GM21360 (cell line): ENCODE measurements at regions not wholly inside any gene's neighbourhood (a gene's known extent, or its start where the extent isn't known, plus 50 kb on each side); places are given as distances from the start of the nearest gene placed in this dataset.

Experiments
- ATAC-seq: cut with Tn5 transposase; IDR thresholded peaks from one replicate; pipeline ENCODE4 v1.9.1; 2021; ENCODE audit warnings: mild to moderate bottlenecking, moderate library complexity; ENCODE audit not compliant: unreplicated experiment

DNA sequence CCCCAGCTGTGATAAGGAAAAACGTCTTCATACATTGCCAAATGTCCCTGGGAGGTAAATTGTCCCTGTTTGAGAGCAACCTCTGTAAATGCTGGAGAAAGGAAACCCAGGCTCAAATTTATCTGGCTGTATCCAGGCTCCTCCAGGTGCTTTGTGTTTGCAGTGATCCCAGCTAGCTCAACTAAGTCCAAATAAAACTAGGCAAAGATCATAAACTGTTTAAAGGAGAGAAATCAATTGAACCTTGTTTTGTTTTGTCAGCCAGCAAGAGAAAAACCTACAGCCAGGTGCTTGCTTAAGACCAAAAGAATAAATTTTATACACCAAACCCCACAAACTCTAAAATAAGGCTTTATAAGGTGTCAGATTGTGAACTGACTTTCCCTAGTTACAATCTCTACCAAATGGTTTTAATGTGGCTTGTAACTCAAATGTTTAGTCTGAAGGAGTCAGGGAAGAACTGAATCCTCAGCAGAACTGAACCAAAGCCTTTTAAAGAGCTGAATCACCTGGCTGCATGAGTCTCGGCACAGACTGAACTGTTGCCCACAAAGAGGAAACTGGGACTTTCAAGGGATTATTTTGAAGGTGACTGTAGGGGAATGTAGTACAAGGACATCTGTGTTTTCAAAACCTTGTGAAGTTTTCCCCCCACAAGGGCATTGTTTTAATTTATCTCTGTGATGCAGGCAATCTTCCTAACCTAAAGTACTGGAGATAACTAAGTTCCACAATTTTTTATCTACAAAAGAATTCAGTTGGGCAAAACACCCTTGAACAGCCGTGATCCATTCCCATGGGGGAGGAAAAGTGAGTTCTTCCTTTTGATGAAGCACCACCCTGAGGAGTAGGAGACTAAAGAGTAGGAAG is 201.7 kb upstream of the TARS1 start:
- no peak for ATAC-seq

DNA sequence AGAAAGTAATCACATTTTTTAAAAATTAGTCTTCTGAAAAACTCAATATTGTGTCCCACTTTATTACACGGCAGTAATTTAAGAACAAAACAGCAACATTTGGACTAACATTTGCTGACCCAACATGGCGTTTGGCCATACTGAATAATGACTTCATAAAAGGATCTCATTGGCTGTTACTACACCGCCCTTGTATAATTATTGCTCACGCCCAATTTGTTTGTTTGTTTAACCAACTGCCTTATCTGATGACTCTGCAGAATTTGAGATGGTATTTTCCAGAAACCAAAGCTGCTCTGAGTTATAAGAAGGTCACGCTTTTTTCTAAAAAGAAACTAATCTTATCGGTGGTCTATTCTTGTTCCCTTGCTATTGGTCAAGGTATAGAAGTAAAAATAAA is 200.2 kb upstream of the TARS1 start:
- ATAC-seq, result no peak

DNA sequence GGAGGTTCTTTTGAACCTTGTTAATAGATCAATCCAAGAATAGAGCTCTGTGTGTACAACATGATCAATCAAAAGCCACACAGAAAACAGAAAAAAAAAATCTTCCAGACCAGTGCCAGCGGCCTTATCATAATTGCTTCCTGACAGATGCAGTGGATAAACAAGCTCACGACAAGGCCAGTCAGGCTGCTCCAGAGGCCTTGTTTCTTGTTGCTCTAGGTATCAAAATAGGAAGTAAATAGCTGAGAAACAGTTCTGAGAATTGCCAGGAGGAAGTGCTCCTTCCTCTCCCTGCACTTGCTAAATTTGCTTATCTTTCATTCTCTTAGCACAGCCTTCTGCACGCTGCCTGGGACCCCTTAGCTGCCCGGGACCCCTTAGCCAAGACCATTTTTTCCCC is 199.0 kb upstream of the TARS1 start:
- ATAC-seq, result no peak

DNA sequence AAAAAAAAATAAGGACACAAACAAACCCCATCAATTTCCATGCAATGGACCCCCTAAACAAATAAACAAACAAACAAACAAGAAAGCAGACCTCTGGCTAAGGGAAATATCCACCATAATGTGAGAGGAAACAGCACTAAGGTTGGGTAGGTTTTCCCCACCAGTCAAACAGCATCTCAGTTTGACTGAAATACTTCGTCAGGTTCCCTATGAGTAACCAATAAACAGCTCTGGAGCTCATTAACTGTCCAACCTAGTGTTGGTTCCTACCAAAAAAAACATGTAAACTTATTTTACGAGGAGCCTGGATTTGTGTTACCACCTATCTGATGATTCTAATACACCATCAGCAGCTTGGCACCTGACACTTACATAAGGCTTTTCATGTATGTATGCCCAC is 198.5 kb upstream of the TARS1 start:
- no peak for ATAC-seq

DNA sequence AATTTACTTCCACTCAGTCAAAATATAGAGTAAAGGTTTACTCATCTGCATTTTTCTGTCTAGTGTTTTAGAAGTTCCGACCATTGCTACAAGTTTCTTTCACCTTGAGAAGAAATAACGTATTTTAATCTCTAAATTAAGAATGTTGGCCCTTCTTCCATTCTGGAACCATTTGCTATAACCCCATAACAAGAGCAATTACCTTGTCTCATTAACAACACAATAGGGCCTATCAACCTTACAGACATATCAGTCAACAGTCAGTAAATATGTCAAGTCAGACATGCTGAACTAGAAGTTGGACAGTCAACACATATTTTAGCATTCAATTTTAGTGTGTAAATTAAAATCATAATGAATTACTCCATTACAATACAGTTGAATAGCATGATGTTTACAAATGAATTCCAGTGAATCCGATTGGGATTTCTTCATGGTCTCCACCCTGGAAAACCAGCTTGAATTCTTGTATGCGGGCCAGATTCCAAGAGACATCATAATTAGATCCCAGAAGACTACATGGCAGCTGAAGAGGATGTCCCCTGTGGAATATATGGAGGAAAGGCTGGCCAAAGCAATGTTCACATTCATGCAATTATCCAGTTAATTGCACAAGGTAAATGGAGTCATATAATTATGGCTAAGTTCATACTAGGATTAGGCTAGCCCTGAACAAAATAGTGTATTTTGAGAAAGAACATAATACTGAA is 196.2 kb upstream of the TARS1 start:
- no peak for ATAC-seq

DNA sequence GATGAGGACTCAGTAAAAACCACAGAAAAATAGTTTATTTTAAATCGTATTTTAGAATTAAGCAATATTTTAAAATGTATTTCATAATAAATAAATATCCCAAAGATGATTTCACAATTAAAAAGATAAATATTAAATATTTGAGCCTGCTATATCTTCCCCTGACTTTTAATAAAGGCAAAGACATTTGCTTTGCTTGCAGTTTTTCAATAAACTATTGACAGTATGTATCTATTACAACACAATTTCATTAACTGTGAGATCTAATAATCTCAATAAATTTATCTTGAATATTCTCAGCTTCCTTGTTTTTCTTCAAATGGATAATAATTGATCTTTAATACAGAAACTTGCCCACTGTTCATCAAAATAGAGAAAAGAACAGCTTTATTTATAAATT is 186.2 kb upstream of the TARS1 start:
- no peak for ATAC-seq

DNA sequence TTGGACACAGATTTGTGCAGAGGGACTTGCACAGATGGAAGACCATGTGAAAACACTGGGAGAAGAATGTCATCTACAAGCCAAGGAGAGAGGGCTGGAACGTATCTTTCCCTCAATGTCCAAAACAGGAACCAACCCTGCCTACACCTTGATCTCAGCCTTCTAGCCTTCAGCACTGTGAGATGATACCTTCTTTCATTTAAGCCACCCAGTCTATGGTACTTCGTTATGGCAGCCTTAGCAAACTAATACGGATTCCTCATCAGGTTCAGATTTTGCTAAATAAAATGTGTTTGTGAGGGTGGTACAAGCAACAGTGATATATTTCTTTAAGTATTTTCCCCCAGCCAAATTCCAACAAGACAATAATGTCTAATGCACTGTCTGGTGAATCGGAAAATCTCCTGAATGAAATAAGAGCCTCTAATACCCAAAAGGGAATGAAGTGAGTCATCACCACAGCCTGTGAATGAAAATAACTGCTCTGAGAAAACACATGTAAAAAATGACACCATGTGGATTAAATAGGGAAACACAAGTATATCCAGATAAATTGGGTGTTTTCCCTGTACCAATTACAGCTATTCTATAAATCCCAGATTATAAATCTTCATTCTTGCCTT is 182.8 kb upstream of the TARS1 start:
- no peak for ATAC-seq

DNA sequence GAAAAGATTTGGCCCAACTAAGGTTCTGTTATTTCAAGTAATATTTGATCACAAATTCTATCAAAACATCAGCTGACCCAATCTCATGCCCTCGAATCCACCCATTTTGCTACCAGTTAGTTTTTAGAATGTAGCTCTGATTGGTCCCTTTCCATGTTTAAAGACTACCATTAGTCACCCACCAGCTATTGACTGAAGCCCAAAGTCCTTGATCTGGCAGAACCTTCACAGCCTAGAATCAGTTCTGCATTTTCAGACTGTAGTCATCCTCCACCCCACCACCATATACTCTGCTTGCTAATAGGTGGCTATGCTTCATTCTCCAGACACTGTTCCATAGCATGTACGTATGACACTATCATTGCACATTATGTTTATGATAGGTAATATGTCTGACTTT is 182.2 kb upstream of the TARS1 start:
- ATAC-seq, result no peak

DNA sequence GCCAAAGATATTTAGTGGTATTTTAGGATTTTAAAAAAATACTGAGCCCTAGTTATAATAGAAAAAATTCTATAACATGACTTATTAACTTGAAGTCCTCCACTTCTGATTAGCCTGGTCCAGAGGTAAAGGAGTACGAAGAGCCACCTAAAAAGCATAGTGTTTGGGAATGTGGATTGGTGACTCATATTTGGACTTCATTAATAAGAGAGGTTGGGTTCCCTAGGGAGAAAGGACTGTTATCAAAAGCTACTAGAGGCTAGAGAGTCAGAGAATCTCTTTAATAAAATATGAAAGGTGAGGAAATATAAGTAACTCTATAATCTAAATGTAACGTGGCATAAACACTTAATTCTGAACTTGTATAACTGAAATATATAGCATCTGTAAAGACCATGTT is 180.7 kb upstream of the TARS1 start:
- no peak for ATAC-seq

DNA sequence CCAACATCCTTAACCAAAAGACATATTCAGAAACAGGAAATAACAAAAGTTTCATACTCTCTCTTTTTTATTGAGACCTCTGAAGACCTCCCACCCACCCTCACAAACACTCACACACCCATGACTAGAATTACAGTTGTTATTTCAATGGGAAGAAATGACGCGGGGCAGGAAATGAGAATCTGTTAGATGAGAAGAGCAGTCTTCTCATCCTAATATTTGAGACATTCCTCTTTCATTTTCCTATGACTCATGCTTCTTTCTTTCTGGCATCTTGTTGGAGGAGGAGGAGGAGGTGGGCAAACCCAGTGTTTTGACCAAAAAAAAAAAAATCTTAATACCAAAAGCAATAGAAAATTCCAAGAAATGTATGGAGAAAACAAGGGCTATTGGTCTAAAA is 179.5 kb upstream of the TARS1 start:
- no peak for ATAC-seq

DNA sequence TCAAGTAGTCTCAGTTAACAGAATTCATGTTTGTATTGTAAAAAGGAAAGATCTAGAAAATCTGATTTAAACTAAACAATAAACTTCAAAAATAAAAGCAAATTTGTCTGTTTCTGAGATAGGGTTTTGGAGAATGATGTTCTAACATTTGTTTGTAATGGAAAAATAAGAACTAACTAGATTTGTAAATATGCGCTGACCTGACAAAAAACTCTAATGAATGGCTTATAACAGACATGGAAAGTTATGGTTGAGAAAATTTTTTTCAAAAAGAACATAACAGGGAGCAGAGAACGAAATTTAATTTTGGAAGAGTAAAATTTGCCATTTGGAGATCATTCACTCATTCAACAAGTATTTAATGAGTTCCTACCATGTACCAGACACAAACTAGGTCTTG is 179.0 kb upstream of the TARS1 start:
- ATAC-seq, result no peak

DNA sequence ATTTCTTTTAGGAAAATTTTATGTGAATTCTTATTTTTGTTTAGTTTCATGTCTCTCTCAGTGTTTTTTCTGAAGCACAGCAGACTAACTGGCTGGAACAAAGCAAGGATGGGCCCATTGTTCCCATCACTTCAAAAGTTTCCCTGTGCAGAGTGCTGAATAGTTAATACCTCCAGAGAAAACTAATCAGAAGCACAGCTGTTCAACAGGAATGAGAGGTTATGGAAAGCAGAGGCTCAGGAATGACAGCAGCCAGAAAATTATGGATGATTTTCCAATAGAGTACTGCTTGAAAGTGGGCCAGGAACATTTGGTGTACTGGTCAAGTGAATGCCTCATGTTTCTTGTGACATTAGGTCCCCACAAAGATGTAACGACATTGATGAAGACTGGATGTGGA is 173.0 kb upstream of the TARS1 start:
- no peak for ATAC-seq

DNA sequence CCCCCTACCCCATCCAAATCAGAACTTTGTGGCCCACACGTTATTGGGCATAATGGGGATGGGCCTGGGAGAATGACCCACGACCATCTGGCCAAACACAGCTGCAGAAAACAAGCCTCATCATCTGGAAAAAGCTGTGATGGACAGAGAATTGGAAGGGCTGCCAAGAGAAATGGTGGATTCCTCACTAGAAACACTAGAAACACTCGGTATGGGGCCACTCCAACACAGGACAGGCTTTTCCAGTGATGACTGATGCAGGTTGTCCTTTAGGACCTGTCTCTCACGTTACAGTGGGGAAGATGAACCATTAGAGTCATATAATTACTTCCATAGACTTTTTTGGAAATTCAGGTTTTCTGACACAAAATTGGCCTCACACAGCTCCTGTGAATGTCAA is 172.4 kb upstream of the TARS1 start:
- no peak for ATAC-seq

DNA sequence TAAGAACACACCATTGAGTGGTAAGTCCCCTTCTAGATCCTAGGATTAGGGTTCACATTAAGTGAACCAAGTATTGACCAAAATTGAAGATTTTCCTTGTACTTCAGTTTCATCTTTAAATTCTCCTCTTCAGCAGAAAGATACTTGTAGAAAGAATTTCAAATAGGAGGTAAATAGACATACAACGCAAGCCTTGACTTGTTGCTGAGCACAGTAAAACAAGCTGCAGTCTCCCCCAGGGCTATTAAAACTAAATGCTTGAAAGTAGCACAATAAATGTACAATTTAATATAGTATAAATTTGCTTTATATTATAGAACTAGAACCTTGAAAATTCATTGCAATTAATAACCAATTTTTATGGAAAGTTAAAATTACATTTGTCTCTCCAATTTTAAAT is 170.1 kb upstream of the TARS1 start:
- no peak for ATAC-seq

DNA sequence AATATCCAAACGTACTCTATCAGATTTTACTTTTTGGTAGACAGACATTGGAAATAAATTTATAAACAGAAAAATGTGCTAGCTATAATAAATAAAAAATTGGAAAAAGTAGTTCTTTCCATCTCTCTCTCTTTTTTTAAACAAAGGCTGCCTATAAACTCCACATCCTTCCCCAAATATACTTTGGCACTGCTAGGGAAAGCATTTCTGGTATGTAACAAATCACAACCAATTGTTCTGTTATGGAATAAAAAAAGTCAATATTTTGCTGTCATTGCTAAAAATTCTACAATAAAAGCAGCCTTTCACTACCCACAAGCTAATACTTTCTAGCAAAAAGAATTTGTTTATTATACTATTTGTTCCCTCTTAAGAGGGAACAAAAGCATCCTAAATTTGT is 169.2 kb upstream of the TARS1 start:
- no peak for ATAC-seq

DNA sequence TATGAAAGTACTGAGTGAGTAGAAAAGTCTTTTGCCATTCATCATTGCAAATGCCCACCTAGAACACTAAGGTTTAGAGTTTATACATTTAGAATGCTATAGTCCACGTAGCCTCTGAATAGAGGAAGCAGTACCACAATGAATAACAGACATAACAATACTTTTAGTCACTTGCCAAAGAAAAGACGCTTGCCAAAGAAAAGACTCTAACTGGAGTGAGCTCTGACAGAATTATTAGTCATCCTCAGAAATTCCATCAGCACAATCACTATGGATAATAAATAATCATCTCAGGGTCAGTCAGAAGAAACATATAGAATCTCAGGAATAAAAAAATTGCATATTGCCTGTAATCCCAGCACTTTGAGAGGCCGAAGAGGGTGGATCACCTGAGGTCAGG is 168.5 kb upstream of the TARS1 start:
- ATAC-seq, result no peak

DNA sequence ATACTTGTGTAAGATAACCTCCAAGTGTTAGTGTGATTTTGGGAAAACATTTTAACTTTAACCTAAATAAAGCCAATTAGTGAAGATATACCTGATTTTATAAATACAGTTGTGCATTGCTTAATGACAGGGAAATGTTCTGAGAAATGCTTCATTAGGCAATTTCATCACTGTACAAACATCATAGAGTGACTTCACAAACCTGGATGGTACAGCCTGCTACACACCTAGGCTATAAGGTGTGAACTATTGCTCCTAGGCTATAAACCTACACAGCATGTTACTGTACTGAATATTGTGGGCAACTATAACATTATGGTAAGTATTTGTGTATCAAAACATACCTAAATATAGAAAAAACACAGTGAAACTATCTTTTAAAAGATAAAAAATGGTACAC is 166.8 kb upstream of the TARS1 start:
- ATAC-seq, result no peak

DNA sequence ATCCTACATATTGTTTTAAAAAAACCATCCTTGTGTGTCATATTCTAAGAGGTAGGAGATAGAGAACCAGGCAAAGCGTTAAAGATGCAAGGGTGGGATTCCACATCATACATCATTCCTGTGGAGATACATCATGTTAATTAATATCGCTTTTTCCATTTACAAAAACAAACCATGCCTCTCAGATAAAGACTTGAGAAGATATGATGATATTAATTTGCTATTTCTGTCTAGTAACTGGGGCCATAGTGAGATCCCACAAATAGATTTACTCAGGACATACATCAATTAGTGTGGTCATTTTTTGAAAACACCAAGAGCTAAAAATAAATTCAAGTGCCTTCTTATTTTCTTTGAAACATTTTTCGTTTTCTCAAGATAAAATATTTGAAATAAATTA is 165.4 kb upstream of the TARS1 start:
- no peak for ATAC-seq

DNA sequence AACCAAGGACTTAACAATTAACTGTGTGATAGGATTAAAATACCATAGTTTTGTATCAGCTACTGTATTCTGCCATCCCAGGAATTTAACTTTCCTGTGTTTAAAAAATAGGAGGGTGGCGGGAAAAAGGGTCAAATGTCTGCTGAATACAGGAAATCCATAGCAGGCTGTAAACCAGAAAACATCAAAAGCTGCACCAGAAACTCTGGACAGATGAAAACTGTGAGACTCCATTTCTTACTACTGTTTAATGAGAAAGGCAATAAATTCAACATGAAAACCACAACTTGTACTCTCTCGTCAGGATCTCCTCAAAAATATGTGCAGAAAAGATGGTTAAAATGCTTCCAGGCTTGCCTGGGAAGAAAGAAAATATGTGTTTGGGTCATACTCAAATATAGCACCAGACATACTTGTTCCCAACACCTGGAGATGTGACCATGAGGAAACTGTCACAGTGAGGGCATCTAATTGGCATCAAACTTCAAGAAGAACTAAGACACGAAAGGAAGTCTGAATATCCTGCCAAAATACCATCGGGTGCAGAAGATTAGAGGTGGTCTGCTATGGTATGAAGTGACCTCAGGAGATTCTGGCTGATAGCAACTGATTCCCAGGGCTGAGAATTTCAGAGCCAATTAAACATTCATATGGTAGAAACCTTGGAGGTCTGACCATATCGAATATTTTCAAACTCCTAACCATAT is 164.7 kb upstream of the TARS1 start:
- no peak for ATAC-seq

DNA sequence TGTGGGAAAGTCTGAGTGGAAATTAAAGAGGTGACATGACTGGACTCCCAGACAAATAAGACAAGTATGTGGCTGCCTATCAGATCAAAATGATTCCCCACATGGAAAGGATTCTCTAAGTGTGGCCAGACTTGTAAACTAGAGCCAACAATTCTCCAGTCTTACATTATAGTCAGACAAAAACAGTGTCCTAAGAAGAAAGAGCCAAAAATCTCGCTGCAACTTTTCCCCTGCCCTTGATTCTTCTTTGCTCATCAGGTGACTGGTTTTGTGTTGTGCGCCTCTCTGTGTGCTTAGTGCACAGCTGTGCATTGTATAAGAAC is 164.2 kb upstream of the TARS1 start:
- ATAC-seq, result no peak

DNA sequence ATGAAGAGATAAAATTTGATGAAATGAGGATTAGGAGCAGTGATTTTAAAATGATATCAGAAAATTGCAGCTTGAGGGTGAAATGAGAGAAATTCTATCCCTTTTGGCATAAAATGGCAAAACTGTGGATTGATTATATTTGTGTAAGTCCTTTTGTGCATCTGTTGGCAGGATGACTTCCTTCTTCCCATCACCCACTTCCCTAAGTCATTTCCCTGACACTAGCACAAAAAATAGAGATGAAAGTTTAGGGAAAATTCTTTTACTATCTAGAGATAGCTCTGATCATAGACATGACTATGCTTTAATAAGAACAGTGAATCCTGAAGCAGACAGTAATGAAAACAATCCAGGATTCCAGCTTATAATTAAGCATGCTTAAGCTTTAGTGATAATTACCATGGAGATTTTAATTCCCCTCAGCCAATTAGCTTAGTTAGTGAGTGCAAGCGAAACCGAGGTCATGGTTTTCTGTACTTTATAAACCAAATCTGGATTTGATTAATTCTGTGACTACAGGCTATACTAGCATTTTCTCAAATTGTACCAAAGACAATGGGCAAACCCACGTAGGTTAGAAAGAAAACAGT is 163.6 kb upstream of the TARS1 start:
- ATAC-seq, result no peak
